ENCODE measurements at regions not wholly inside any gene's neighbourhood (a gene's known extent, or its start where the extent isn't known, plus 50 kb on each side); places are given as distances from the start of the nearest gene placed in this dataset.

- H3K27ac ChIP-seq (ENCODE audit: insufficient read depth, low read depth, low read length): no peak overlapping the region
- no peak overlapping the region for H3K4me2 ChIP-seq (ENCODE audit: insufficient read depth, low read length)
- H3K9ac ChIP-seq (replicated peaks; ENCODE audit: extremely low read depth, insufficient read depth, low read length): no peak overlapping the region
- H3K36me3 ChIP-seq (ENCODE audit: control insufficient read depth in 2 of 2, extremely low read depth in 1 of 2, insufficient read depth in 2 of 2, low read length in 2 of 2): no peaks in the 10 kb centered on the region
- ChIA-PET CTCF (no interaction called here), POLR2A (no interaction called here)
- no peak for TF ChIP-seq FOS (IDR thresholded peaks at IDR 0.05; ENCODE audit: borderline replicate concordance, insufficient read depth, low read length)
- TF ChIP-seq POLR2AphosphoS5 (IDR thresholded peaks at IDR 0.05; ENCODE audit: insufficient read depth, low read depth, low read length): no peak
- TF ChIP-seq EZH2 (IDR thresholded peaks at IDR 0.05; ENCODE audit: borderline replicate concordance, low read depth, low read length, severe bottlenecking): no peak
- no peak for TF ChIP-seq POLR2A (IDR thresholded peaks at IDR 0.05; ENCODE audit: low read depth, low read length)
- TF ChIP-seq MYC (IDR thresholded peaks at IDR 0.05; ENCODE audit: low read depth, low read length): no peak
- no peak for TF ChIP-seq CTCF (IDR thresholded peaks at IDR 0.05; ENCODE audit: extremely low read depth in 1 of 2, insufficient read depth in 1 of 2, low read depth in 1 of 2, low read length in 2 of 2)
- TF ChIP-seq GATA2 (IDR thresholded peaks at IDR 0.05; ENCODE audit: insufficient read depth, insufficient read length, low read depth, low read length): no peak
- TF ChIP-seq MAX (IDR thresholded peaks at IDR 0.05; ENCODE audit: insufficient read depth, insufficient read length): no peak
- H2AFZ ChIP-seq (ENCODE audit: low read depth, low read length): no peak overlapping the region
- no TSS peak for BruUV-seq (replicated peaks)
- DNase-seq (ENCODE audit: low read depth, low spot score) (no peak), FAIRE-seq (no peak)
- no peaks in the 10 kb centered on the region for H3K4me1 ChIP-seq (ENCODE audit: control insufficient read depth, extremely low read depth, insufficient read depth, low read length)
- H3K4me3 ChIP-seq (replicated peaks in 1 of 3; ENCODE audit: insufficient read depth in 1 of 3, low read depth in 1 of 3, low read length in 3 of 3): no peak overlapping the region
- dilution Hi-C loops (cut with MboI; ENCODE audit: extremely low pct_ligation_motif_present, low sequenced_read_pairs) (no loop called here), intact Hi-C loops (cut with micrococcal nuclease) (no loop called here)
- no peaks in the 10 kb centered on the region for H3K79me2 ChIP-seq (ENCODE audit: control insufficient read depth, insufficient read depth, low read length)
- no peaks in the 10 kb centered on the region for H3K9me1 ChIP-seq (replicated peaks; ENCODE audit: control insufficient read depth, extremely low read depth, insufficient read depth, low read length)
- H3K27me3 ChIP-seq (ENCODE audit: control insufficient read depth in 2 of 2, insufficient read depth in 2 of 2, low read length in 2 of 2): no peaks in the 10 kb centered on the region
- no peaks in the 10 kb centered on the region for H4K20me1 ChIP-seq (replicated peaks; ENCODE audit: control insufficient read depth, extremely low read depth, insufficient read depth, low read length)
- H3K9me3 ChIP-seq (replicated peaks; ENCODE audit: control insufficient read depth, insufficient read depth, low read length): peaks cover 3% of the 10 kb centered on the region
Measured at GRCh38 chr3:5692446-5692845, 504.9 kb downstream of the EDEM1 start.

Measured in endothelial cell of umbilical vein (primary cell).